ENCODE measurements at regions not wholly inside any gene's neighbourhood (a gene's known extent, or its start where the extent isn't known, plus 50 kb on each side); places are given as distances from the start of the nearest gene placed in this dataset.

DNA sequence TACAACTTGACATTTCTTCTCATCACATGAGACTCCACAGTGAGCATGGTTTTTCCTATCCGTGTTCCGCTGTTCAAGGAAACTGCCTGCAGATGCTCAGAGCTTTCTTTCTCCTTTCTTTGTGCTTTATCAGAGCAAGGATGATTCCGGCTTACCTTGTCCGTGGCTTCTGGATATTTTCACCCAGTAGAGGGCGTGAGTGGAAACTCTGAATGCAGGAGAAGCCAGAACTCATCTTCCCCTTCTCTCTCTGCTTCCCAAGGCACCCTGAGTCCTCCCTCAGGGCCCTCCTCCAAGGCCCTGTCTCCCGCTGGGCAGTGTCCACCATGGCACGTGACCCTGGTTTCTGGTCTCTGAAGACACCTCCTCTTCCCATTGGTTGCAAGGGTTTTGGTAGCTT is 721.1 kb upstream of the RBFOX1 start:
- TF ChIP-seq EZH2 (IDR thresholded peaks at IDR 0.05; ENCODE audit: insufficient read depth, poor library complexity, severe bottlenecking) (no peak), EZH2phosphoT487 (IDR thresholded peaks at IDR 0.05; ENCODE audit: insufficient read depth, low read depth) (no peak)

Data from GM23248 (cell line).